GM23338 (cell line): ENCODE measurements at regions not wholly inside any gene's neighbourhood (a gene's known extent, or its start where the extent isn't known, plus 50 kb on each side); places are given as distances from the start of the nearest gene placed in this dataset.

Experiments
- ATAC-seq: fragments of 200-7000 bp; cut with Tn5 transposase; 3 replicates; pipeline ENCODE4 v1.9.1; 2020
- DNase-seq: peaks from one replicate; pipeline ENCODE4 v3.0.0-alpha.2; 2015; ENCODE audit warnings: low spot score
- H2AFZ ChIP-seq: fragments of 200-600 bp; sonication (generic); 2 replicates; pipeline ENCODE4 v1.8.0; 2016; ENCODE audit warnings: antibody characterized with exemption, mild to moderate bottlenecking, moderate library complexity
- H3F3A ChIP-seq: fragments of 200-600 bp; sonication (generic); replicated peaks from 2 replicates; pipeline ENCODE4 v1.8.0; 2017; ENCODE audit warnings: antibody characterized with exemption, mixed run types, low read depth
- H3K27ac ChIP-seq: fragments of 200-600 bp; sonication (generic); 2 replicates; pipeline ENCODE4 v1.6.1; 2016; ENCODE audit warnings: low read depth
- H3K27me3 ChIP-seq: fragments of 200-600 bp; sonication (generic); 2 replicates; pipeline ENCODE4 v1.8.0; 2016; ENCODE audit warnings: mild to moderate bottlenecking, mixed run types, moderate library complexity; ENCODE audit not compliant: insufficient read depth
- H3K36me3 ChIP-seq: fragments of 200-600 bp; sonication (generic); 2 replicates; pipeline ENCODE4 v1.8.0; 2016; ENCODE audit warnings: mild to moderate bottlenecking; ENCODE audit not compliant: insufficient read depth
- H3K4me1 ChIP-seq: fragments of 200-600 bp; sonication (generic); 2 replicates; pipeline ENCODE4 v1.8.0; 2016; ENCODE audit warnings: mild to moderate bottlenecking, moderate library complexity; ENCODE audit not compliant: insufficient read depth
- H3K4me2 ChIP-seq: fragments of 200-600 bp; sonication (generic); 2 replicates; pipeline ENCODE4 v1.7.1; 2017; ENCODE audit warnings: mixed run types
- H3K4me3 ChIP-seq: fragments of 200-600 bp; sonication (generic); 2 replicates; pipeline ENCODE4 v1.6.1; 2016; ENCODE audit warnings: mixed run types
- H3K79me2 ChIP-seq: fragments of 200-600 bp; sonication (generic); replicated peaks from 2 replicates; pipeline ENCODE4 v1.8.0; 2017; ENCODE audit warnings: mild to moderate bottlenecking; ENCODE audit not compliant: insufficient read depth
- H3K9me2 ChIP-seq: fragments of 200-600 bp; sonication (generic); 2 replicates; pipeline ENCODE4 v1.8.0; 2017; ENCODE audit not compliant: insufficient read depth
- H4K20me1 ChIP-seq: fragments of 200-600 bp; sonication (generic); replicated peaks from 2 replicates; pipeline ENCODE4 v1.8.0; 2017; ENCODE audit warnings: mild to moderate bottlenecking; ENCODE audit not compliant: insufficient read depth
- H3K27ac Mint-ChIP-seq: 2 replicates; pipeline ENCODE4 v1.8.0; 2020; ENCODE audit warnings: inconsistent platforms, mild to moderate bottlenecking, moderate library complexity, mixed read lengths
- H3K27me3 Mint-ChIP-seq: 3 replicates; pipeline ENCODE4 v1.8.0; 2022; ENCODE audit warnings: low read depth, mild to moderate bottlenecking, moderate library complexity, mixed read lengths, inconsistent platforms; ENCODE audit not compliant: insufficient read depth, poor library complexity
- H3K36me3 Mint-ChIP-seq: 3 replicates; pipeline ENCODE4 v1.8.0; 2021; ENCODE audit warnings: low read depth, mild to moderate bottlenecking, inconsistent platforms, moderate library complexity, mixed read lengths
- H3K4me1 Mint-ChIP-seq: 3 replicates; pipeline ENCODE4 v1.8.0; 2020; ENCODE audit warnings: mild to moderate bottlenecking, inconsistent platforms, mixed read lengths
- H3K4me3 Mint-ChIP-seq: 3 replicates; pipeline ENCODE4 v1.8.0; 2021; ENCODE audit warnings: moderate library complexity, mild to moderate bottlenecking, inconsistent platforms, mixed read lengths
- H3K9me3 Mint-ChIP-seq: 3 replicates; pipeline ENCODE4 v1.8.0; 2020; ENCODE audit warnings: moderate library complexity, mild to moderate bottlenecking, inconsistent platforms, mixed read lengths
- EZH2 ChIP-seq: fragments of 200-600 bp; sonication (generic); IDR thresholded peaks from one replicate; pipeline ENCODE4 v1.8.0; 2017; ENCODE audit warnings: antibody characterized with exemption, mild to moderate bottlenecking, low read depth; ENCODE audit not compliant: unreplicated experiment
- EZH2phosphoT487 ChIP-seq: fragments of 200-600 bp; sonication (generic); IDR thresholded peaks from one replicate; pipeline ENCODE4 v1.8.1; 2018; ENCODE audit warnings: antibody characterized with exemption; ENCODE audit not compliant: unreplicated experiment
- NANOG ChIP-seq: IDR thresholded peaks from 2 replicates; pipeline ENCODE4 v1.6.1; 2016; ENCODE audit warnings: antibody characterized with exemption, borderline replicate concordance
- STAT1 ChIP-seq: IDR thresholded peaks from one replicate; pipeline ENCODE4 v1.6.1; 2016; ENCODE audit warnings: antibody characterized with exemption; ENCODE audit not compliant: unreplicated experiment
- ZNF114 ChIP-seq: fragments of 250-450 bp; sonication (Bioruptor Pico); IDR thresholded peaks from 2 replicates; pipeline ENCODE4 v1.5.0; 2020; ENCODE audit warnings: mild to moderate bottlenecking, moderate library complexity
- ZNF331 ChIP-seq: fragments of 250-450 bp; sonication (Bioruptor Pico); IDR thresholded peaks from 2 replicates; pipeline ENCODE4 v1.5.0; 2020; ENCODE audit warnings: low read depth, mild to moderate bottlenecking, moderate library complexity
- TF ChIP-seq, protein P1 (sequence below), 2 experiments: fragments of 200-600 bp in 1 of 2; sonication (generic) in 1 of 2; conservative IDR thresholded peaks; 2 replicates each; pipeline versions ENCODE4 v1.5.1 to v1.6.1; 2016 to 2017; ENCODE audit warnings: antibody characterized with exemption in 2 of 2, low read depth in 2 of 2, mild to moderate bottlenecking in 2 of 2, moderate library complexity in 1 of 2

DNA sequence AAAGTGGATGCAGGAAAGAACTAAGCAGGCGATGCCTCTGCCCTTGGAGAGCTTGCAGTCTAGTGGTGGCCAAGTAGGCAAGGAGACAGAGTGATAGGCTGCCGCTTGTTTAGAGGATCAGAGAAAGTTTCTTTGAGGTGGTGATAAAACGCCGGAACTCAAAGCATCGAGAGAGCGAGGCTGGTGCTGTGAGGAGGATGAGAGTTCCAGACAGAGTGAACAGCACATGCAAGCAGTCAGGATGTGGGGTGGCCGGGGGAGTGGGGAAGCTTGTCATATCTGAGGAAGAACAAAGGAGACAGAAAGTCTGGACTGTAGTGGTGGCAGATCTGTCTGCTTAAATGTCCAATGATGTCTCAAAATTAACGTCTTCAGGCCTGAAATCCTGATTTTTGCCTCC is 319.7 kb downstream of the SNAPC1 start:
- Histone ChIP-seq H3K27ac (no peak overlapping the region), H3K4me1 (no peaks in the 10 kb centered on the region), H3F3A (no peaks in the 10 kb centered on the region), H2AFZ (no peak overlapping the region), H3K79me2 (no peaks in the 10 kb centered on the region), H3K27me3 (no peaks in the 10 kb centered on the region), H3K4me2 (no peak overlapping the region), H3K4me3 (no peak overlapping the region), H3K9me2 (peaks cover 1% of the 10 kb centered on the region; the same call in 1 of the 2 replicates), H4K20me1 (no peaks in the 10 kb centered on the region), H3K36me3 (no peaks in the 10 kb centered on the region)
- Mint-ChIP-seq H3K36me3 (no peaks in the 10 kb centered on the region; the same call in 2 of the 3 replicates), H3K9me3 (peaks cover 7% of the 10 kb centered on the region; the same call in 2 of the 3 replicates), H3K27me3 (no peaks in the 10 kb centered on the region), H3K27ac (no peak overlapping the region), H3K4me3 (no peak overlapping the region), H3K4me1 (no peaks in the 10 kb centered on the region; the same call in 2 of the 3 replicates)
- DNase-seq: no peak
- no peak for ATAC-seq
- TF ChIP-seq NANOG: no peak
- TF ChIP-seq, protein P1, sequence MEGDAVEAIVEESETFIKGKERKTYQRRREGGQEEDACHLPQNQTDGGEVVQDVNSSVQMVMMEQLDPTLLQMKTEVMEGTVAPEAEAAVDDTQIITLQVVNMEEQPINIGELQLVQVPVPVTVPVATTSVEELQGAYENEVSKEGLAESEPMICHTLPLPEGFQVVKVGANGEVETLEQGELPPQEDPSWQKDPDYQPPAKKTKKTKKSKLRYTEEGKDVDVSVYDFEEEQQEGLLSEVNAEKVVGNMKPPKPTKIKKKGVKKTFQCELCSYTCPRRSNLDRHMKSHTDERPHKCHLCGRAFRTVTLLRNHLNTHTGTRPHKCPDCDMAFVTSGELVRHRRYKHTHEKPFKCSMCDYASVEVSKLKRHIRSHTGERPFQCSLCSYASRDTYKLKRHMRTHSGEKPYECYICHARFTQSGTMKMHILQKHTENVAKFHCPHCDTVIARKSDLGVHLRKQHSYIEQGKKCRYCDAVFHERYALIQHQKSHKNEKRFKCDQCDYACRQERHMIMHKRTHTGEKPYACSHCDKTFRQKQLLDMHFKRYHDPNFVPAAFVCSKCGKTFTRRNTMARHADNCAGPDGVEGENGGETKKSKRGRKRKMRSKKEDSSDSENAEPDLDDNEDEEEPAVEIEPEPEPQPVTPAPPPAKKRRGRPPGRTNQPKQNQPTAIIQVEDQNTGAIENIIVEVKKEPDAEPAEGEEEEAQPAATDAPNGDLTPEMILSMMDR (conservative IDR thresholded peaks at IDR 0.05; ENCODE audit: low read depth in 2 of 2): no peak
- no peak for TF ChIP-seq ZNF114 (CRISPR knock-in tag)

DNA sequence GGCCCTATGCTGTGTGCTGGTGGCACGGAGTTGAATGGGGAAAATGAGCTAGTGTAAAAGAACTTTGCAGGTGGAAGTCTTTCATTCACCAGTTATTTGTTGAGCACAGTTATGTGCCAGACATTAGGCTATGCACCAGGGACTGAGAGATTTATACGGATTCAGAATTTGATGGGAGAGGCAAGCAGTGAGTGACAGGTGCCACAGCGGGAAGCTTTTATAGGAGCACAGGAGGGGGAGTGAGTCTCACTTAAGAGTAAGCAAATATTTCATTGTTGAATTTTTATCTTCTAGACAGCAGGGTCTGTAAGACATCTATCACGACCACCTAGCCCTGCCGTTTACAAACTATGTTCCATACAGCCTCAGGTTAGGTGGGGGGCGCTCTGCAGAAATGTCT is 320.6 kb downstream of the SNAPC1 start:
- H3K36me3 Mint-ChIP-seq: no peaks in the 10 kb centered on the region; the same call in 2 of the 3 replicates
- TF ChIP-seq STAT1 (no peak), NANOG (no peak), ZNF331 (no peak)
- TF ChIP-seq, protein P1 (conservative IDR thresholded peaks at IDR 0.05; ENCODE audit: low read depth in 2 of 2): 0 out of 4 replicates have a peak, but pooled peaks of 1 of the 2 experiments have one; percentile 6
- Histone ChIP-seq H3K27ac (no peak overlapping the region), H3K27me3 (no peaks in the 10 kb centered on the region), H2AFZ (no peak overlapping the region), H3K36me3 (no peaks in the 10 kb centered on the region), H3K4me3 (no peak overlapping the region), H3K4me1 (no peaks in the 10 kb centered on the region), H3F3A (no peaks in the 10 kb centered on the region), H4K20me1 (no peaks in the 10 kb centered on the region), H3K9me2 (peaks cover 2% of the 10 kb centered on the region; the same call in 1 of the 2 replicates), H3K79me2 (no peaks in the 10 kb centered on the region), H3K4me2 (no peak overlapping the region)
- no peak for ATAC-seq
- no peak overlapping the region for H3K4me3 Mint-ChIP-seq
- DNase-seq: no peak
- H3K27ac Mint-ChIP-seq: no peak overlapping the region
- peaks cover 7% of the 10 kb centered on the region; the same call in 2 of the 3 replicates for H3K9me3 Mint-ChIP-seq
- H3K27me3 Mint-ChIP-seq: no peaks in the 10 kb centered on the region
- H3K4me1 Mint-ChIP-seq: no peaks in the 10 kb centered on the region

DNA sequence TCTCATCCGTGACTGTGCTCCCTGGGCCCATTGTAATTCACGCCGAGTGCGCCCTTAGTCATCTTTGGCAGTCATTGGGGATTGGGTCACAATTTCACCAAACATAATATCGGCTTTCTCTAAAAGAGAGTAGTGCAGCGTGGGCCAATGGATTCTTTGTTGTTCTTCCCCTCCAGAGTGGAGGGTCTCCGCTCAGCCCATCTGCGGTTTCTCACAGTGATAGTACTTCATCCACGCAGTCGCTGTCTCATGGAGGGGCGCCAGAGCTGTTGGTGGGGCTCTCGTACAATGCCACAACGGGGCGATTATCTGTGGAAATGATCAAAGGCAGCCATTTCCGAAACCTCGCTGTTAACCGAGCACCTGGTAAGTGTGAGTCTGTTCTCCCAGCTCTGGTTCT is 321.8 kb downstream of the SNAPC1 start:
- ATAC-seq (no peak), DNase-seq (no peak)
- Histone ChIP-seq H3K27ac (no peak overlapping the region), H3F3A (no peaks in the 10 kb centered on the region), H3K4me1 (no peaks in the 10 kb centered on the region), H3K9me2 (peaks cover 2% of the 10 kb centered on the region; the same call in 1 of the 2 replicates), H3K27me3 (no peaks in the 10 kb centered on the region), H4K20me1 (no peaks in the 10 kb centered on the region), H3K36me3 (no peaks in the 10 kb centered on the region), H3K4me3 (no peak overlapping the region), H2AFZ (no peak overlapping the region), H3K4me2 (no peak overlapping the region), H3K79me2 (no peaks in the 10 kb centered on the region)
- Mint-ChIP-seq H3K36me3 (no peaks in the 10 kb centered on the region; the same call in 2 of the 3 replicates), H3K27ac (no peak overlapping the region), H3K4me3 (no peak overlapping the region), H3K27me3 (no peaks in the 10 kb centered on the region), H3K4me1 (no peaks in the 10 kb centered on the region), H3K9me3 (peaks cover 7% of the 10 kb centered on the region; the same call in 2 of the 3 replicates)
- TF ChIP-seq ZNF331 (no peak), EZH2 (no peak), EZH2phosphoT487 (no peak)
- TF ChIP-seq, protein P1 (conservative IDR thresholded peaks at IDR 0.05; ENCODE audit: low read depth in 2 of 2): no peak
